ENCODE measurements at regions not wholly inside any gene's neighbourhood (a gene's known extent, or its start where the extent isn't known, plus 50 kb on each side); places are given as distances from the start of the nearest gene placed in this dataset.

DNA sequence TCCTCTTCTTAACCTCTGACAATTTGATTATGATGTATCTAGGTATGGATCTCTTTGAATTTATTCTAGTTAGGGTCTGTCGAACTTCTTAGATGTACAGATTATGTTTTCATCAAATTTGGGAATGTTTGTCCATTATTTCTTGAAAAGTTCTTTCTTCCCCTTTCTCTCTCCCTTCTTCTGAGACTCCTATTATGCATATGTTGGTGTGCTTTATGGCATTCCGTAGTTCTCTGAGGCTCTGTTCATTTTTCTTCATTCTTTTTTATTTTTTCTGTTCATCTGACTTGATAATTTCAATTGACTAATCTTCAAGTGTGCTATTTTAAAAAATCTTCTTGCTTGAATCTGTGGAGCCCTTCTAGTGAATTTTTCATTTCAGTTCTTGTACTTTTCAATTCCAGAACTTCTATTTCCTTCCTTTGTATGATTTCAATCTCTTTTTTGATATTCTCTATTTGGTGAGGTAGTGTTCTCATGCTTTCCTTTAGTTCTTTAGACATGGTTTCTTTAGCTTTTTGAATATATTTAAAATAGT lies 79.8 kb downstream of the TMEM270 start:
- Histone ChIP-seq H3K9me3 (peaks cover 0 to 33% of the 10 kb centered on the region in 2 donors), H3K27me3 (no peaks in the 10 kb centered on the region), H3K4me1 (no peaks in the 10 kb centered on the region), H3K27ac (no peak overlapping the region), H3K36me3 (no peaks in the 10 kb centered on the region), H3K4me3 (no peak overlapping the region)
- no peak for DNase-seq (ENCODE audit: low spot score)
- TF ChIP-seq, protein P1, sequence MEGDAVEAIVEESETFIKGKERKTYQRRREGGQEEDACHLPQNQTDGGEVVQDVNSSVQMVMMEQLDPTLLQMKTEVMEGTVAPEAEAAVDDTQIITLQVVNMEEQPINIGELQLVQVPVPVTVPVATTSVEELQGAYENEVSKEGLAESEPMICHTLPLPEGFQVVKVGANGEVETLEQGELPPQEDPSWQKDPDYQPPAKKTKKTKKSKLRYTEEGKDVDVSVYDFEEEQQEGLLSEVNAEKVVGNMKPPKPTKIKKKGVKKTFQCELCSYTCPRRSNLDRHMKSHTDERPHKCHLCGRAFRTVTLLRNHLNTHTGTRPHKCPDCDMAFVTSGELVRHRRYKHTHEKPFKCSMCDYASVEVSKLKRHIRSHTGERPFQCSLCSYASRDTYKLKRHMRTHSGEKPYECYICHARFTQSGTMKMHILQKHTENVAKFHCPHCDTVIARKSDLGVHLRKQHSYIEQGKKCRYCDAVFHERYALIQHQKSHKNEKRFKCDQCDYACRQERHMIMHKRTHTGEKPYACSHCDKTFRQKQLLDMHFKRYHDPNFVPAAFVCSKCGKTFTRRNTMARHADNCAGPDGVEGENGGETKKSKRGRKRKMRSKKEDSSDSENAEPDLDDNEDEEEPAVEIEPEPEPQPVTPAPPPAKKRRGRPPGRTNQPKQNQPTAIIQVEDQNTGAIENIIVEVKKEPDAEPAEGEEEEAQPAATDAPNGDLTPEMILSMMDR (IDR thresholded peaks at IDR 0.05) = no peak

DNA sequence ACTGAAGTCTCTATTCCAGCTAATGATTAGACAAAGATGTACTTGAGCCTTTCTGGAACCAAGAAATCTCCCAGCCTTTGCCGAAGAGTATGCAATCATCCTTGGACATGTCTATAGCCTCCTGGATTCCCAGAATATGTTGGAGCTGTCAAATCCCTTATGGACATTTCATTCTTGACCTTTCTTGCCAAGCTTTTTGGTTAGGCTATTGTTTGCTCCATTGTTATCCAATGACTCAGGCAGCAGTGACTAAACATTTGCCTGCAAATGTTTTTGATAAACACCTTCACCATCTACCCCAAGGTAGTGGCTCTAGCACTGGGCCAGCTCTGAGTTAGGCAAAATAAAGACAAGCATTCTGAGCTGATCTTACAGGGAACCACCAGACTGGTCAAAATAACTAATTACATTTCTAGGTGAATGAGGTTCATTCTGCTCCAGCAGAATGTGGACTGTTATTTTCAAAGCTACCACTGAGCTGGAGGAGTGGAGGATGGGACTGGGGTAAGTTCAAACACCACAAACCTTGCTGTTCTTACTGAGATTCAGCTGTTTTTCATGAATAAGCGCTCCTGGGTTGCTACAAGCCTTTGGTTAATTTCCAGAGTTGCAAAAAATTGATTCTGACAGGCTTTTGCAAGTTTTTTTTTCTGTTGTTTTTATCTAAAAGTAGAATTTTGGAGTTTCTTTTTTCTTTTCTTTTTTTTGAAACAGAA lies 81.0 kb downstream of the TMEM270 start:
- Histone ChIP-seq H3K27me3 (no peaks in the 10 kb centered on the region), H3K9me3 (peaks cover 0 to 33% of the 10 kb centered on the region in 2 donors), H3K36me3 (no peaks in the 10 kb centered on the region), H3K27ac (no peak overlapping the region), H3K4me3 (no peak overlapping the region), H3K4me1 (no peaks in the 10 kb centered on the region)
- TF ChIP-seq, protein P1 (IDR thresholded peaks at IDR 0.05) = no peak
- DNase-seq (ENCODE audit: low spot score) = no peak

DNA sequence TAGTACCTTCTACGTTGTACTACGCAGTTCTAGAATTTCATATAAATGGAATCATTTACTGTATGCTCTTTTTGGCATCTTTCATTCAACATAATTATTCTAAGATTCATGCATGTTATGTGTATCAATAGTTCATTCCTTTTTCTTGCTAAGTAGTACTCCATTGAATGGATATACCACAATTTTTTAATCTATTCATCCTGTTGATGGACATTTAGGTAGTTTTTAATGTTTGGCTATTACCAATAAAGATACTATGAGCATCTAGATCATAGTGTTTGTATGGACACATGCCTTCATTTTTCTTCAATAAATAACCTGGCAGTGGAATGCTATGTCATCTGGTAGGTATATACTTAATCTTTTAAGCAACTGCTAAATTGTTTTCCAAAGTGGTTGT lies 83.0 kb upstream of the ELN start:
- H3K4me3 ChIP-seq = no peak overlapping the region
- TF ChIP-seq, protein P1 (IDR thresholded peaks at IDR 0.05) = no peak
- H3K27ac ChIP-seq = no peak overlapping the region
- H3K27me3 ChIP-seq = no peaks in the 10 kb centered on the region
- H3K36me3 ChIP-seq = no peaks in the 10 kb centered on the region
- peaks cover 0 to 41% of the 10 kb centered on the region in 2 donors for H3K9me3 ChIP-seq
- no peaks in the 10 kb centered on the region for H3K4me1 ChIP-seq
- DNase-seq (ENCODE audit: low spot score) = no peak

DNA sequence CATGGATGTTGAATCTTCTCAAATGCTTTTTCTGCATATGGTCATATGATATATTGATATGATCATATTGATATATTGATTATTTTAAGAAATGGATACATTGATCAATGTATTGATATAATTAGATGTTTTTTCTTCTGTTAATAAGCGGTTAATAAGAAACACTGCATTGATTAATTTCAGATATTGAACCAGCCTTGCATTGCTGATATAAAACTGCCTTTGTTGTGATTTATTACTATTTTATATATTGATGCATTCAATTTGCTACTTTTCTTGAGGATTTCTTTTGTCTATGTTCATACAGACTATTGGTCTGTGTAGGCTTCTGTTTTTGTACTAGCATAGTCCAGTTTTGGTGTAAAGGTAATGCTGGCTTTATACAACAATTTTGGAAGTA lies 79.7 kb upstream of the ELN start:
- Histone ChIP-seq H3K4me3 (no peak overlapping the region), H3K27me3 (no peaks in the 10 kb centered on the region), H3K36me3 (no peaks in the 10 kb centered on the region), H3K27ac (no peak overlapping the region), H3K9me3 (peaks cover 0 to 24% of the 10 kb centered on the region in 2 donors), H3K4me1 (no peaks in the 10 kb centered on the region)
- TF ChIP-seq, protein P1 (IDR thresholded peaks at IDR 0.05) = no peak
- DNase-seq (ENCODE audit: low spot score) = no peak

DNA sequence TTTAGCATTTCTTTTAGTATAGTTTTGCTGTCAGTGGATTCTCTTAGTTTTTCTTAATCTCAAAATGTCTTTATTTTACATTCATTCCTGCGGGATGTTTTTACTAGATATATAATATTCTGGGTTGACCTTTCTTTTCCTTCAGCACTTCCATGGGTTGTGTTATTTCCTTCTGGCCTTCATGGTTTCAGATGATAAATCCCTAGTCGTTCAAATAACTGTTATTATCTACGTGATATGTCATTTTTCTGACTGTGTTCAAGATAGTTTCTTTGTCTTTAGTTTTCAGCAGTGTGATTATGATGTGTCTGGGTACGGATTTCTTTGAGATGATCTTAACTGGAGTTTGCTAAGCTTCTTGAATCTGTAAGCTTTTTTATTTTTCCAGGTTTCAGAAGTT lies 75.7 kb upstream of the ELN start:
- Histone ChIP-seq H3K36me3 (no peaks in the 10 kb centered on the region), H3K9me3 (peaks cover 0 to 13% of the 10 kb centered on the region in 2 donors), H3K27me3 (no peaks in the 10 kb centered on the region), H3K27ac (no peak overlapping the region), H3K4me1 (no peaks in the 10 kb centered on the region), H3K4me3 (no peak overlapping the region)
- no peak for DNase-seq (ENCODE audit: low spot score)
- TF ChIP-seq, protein P1 (IDR thresholded peaks at IDR 0.05) = no peak

DNA sequence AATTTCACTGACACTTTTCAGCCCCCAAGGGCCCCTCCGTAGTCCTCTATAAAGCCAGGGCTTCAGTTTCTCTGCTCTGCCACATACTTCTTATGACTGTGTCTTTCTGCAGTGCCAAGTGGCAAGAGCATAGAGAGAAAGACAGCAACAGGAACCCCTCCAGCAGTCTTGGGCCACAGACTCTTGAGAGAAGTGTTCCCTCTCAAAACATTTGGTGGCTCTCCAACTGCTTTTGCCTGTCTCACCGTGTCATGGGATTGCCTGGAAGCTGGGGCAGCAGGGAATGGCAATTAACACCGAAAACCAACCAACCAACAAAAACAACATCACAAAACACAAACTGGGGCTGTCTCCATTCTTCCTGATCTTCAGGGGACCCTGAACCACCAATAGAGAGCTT lies 73.8 kb upstream of the ELN start:
- Histone ChIP-seq H3K27ac (no peak overlapping the region), H3K9me3 (peaks cover 0 to under 1% of the 10 kb centered on the region in 2 donors), H3K36me3 (no peaks in the 10 kb centered on the region), H3K4me1 (no peaks in the 10 kb centered on the region), H3K27me3 (no peaks in the 10 kb centered on the region), H3K4me3 (no peak overlapping the region)
- TF ChIP-seq, protein P1 (IDR thresholded peaks at IDR 0.05) = no peak
- no peak for DNase-seq (ENCODE audit: low spot score)
